ENCODE measurements at regions not wholly inside any gene's neighbourhood (a gene's known extent, or its start where the extent isn't known, plus 50 kb on each side); places are given as distances from the start of the nearest gene placed in this dataset.

DNA sequence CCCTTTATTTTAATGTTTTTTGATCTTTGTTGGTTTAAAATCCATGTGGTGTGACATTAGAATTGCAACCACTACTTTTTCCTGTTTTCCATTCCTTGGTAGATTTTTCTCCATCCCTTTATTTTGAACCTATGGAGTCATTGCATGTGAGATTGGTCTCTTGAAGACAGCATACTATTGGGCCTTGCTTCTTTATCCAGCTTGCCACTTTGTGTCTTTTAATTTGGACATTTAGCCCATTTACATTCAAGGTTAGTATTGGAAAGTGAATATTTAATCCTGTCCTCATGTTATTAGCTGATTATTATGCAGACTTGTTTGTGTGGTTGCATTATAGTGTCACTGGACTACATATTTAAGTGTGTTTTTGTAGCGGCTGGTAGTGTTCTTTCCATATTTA lies 782.9 kb downstream of the SLC4A3 start:
- DNase-seq, result no peak

DNA sequence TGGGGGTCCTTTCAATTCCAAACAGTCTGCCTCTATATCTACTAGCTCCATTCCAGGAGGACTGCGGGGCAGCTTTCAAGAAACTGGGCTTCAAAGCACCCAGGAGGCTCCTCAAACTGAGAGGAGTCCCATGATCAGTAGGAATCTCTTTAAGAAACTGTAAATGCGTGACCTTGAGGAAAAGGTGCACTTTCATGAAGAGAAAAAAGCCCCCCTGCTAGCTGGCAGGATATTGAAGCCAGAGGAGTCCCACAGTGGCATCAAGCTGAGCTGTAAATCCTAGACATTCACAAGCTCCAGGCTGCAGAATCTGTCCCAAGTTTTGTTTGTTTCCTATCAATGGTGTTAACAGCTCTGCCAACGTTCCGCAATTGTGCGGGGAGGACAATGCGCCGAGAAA lies 790.1 kb downstream of the SLC4A3 start:
- DNase-seq, result peak in 1 of 56 donors; percentile 0

DNA sequence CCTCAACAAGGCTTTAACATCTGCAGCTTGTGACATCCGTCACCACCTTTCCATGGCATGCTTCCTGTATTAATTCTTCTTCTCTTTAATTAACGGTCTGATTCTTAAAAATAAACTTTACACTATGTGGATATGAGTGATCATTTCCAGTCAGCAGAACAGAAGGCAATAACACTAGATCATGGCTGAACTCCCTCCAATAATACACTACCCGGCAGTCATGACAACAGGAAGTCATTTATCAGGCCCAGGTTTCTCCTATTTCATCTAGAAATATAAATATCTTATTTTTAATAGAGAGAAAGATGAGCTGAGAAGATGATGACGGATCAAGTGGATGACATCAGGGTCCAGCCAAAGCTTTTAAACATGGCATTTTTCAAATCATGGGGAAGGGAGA lies 792.2 kb downstream of the SLC4A3 start:
- no peak for DNase-seq

DNA sequence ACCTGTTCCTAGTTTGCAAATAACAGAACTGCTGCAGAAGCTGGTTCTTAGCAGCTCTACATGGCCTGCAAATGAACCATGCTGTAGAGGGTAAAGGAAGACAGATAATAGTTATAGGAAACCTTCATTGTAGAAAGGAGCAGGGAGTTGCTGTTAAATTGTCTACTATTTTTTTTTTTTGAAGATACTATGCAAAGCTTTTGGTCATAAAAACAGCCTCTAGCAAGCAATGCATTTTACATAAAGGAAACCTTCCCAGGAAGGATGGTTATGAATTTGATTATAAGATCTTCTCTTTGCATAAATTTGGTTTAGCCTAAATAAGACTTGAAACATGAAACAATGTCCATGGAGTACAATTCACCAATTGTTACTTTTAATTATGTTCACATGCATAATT lies 793.4 kb downstream of the SLC4A3 start:
- no peak for DNase-seq

DNA sequence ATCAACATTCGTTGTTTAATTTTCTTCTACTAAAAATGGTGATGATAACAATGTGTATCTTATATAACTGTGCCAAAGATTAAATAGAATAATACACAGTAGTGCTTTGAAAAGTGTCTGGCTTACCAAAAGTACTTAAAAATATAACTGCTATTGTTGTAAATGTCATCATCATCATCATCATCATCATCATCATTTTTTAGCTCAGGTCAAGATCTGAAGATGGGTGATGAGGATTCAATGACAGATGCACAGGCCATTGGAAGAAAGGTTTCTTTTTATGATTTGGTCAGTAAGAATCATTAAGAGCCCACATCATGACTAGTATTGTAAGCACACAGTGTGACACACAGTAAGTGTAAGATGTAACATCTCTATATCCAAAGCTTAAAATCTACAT lies 795.2 kb downstream of the SLC4A3 start:
- no peak for DNase-seq

DNA sequence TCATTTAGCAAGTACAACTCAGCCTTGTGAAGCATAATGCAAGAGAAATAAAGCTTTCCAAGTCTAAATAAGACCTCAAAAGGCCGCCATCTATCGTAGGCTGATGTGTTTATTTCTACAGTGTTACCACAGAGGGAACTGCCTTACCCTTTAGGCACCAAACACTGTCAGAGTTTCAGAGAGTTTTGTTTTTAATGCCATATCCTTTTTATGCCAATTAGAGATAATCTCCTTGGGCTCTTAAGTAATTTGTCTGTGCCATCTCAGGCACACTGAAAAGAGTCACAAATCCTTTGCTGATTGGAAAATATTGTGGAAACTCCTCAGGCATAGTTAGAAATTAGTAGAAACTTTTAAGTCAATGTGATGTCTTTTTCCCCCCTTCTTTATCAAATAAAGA lies 797.1 kb downstream of the SLC4A3 start:
- no peak for DNase-seq

DNA sequence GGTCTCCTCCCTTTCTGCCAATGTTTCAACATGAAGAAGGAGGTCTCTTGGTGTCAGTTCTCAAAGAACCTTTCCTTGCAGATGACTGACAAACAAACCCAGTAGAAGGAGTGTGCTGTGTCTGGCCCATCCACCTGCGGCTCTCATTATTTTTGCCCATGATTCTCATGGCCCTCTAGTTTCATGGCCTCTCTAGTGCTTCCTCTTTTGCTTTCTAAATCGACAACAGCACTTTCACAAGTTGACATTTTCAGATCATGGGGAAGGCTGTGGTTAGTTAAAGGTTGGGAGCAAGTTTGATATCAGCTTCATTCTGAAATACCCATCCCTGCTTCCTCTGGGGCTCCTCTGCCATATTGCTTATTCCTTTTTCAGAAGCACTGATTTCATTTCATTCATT lies 805.2 kb downstream of the SLC4A3 start:
- no peak for DNase-seq

DNA sequence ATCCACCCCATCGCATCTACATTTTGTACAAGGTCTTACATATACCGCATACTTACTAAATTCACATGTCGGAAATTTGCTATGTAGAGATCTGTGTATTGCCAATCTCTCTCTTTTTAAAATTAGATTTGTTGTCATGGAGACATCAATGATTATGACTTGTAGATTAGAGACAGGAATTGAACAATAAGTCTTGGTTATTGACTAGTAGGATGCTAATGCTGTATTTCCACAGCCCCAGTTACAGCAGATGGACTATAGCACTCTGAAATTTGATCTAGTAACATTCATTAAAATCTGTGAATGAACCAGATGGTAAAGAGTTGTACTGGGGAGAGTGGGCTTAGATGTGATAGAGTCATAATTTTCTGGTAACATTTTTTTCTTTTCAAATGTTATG lies 805.7 kb downstream of the SLC4A3 start:
- no peak for DNase-seq

DNA sequence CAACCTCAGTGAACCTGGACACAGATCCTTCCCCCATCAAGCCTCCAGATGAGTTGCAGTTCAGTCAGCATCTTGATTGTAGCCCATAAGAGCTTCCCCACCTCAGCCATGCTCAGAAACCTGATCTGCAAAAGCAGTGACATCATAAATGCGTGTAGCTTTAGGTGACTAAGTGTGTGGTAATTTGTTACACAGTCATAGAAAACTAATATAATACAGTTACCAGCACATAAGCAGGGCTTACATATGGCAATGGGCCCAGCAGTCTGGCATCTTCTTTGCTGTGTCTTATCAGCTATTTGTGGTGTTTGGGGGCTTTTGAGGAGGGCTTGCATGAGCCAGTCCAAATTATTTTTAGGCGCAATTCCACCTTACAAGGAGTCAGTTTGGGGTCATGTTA lies 807.0 kb downstream of the SLC4A3 start:
- no peak for DNase-seq

DNA sequence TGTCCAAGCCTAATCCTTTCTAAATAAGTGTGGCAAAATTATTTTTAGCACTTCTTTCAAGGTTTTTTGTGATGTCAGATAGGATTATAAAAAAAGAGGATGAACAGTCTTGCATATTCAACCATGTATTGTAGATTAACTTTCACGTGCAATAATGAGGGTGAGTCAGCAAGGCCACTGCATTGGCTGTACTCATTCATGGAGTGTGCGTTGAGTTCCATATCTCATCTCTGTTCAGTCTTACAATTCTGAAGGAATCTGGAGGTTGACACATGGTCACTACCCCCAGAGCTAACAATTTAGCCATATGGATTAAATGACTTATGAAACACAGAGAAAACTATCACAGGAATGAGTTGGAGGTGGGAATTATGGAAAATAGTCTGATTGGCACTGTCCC lies 810.5 kb downstream of the SLC4A3 start:
- DNase-seq, result no peak

DNA sequence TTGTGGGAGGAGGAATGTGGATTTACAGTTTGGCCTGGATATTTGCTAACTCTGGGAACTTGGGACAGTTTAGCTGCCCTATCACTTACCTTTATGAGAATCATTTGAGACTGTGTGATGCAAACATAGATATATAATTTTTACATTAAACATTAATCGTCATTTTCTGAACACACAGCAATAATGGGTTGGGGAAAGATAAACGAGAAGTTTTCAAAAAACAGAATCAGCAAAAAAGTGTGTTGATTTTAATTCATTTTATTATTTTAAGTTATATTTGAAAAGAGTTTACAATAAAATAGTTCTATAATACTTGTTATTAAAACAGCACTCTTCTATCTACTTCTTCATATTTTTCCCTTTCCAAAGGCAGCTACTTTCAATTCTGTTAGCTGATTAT lies 813.3 kb downstream of the SLC4A3 start:
- DNase-seq, result no peak

DNA sequence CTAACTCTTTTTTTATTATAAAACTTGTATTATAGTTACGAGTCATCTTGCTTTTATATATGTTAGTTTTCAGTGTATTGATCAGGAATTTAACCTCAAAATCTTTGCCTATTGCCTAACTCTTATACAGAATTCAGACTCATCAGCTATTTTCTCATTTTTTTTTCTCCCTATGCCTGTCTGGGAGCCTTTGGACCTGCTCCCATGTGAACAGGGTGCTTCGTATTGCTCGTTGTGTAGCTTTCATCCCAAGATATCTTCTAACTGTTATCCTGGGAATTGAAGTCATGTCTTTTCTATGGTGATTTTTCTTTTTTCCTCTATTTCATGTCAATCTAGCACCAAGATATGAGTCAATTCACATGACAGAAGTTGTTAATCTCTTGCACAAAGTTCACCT lies 814.0 kb downstream of the SLC4A3 start:
- DNase-seq, result no peak

DNA sequence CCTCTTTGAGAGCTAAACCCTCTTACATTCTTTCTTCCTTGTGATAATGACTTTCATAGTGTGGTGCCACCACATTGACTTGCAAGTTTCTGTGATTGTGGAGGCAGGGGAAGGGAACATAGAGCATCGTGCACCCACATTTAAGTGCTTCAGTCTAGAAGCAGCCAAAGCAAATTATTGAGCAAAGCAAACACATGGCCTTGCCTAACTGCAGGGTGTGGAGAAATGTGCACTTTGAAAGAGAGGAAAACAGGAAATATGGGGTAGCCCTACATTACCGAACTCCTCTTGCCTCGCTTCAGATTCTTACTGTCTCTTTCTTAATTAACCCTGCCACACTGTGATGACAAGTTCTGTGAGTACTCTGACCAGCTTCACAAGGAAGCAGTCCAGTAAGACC lies 814.6 kb downstream of the SLC4A3 start:
- no peak for DNase-seq

DNA sequence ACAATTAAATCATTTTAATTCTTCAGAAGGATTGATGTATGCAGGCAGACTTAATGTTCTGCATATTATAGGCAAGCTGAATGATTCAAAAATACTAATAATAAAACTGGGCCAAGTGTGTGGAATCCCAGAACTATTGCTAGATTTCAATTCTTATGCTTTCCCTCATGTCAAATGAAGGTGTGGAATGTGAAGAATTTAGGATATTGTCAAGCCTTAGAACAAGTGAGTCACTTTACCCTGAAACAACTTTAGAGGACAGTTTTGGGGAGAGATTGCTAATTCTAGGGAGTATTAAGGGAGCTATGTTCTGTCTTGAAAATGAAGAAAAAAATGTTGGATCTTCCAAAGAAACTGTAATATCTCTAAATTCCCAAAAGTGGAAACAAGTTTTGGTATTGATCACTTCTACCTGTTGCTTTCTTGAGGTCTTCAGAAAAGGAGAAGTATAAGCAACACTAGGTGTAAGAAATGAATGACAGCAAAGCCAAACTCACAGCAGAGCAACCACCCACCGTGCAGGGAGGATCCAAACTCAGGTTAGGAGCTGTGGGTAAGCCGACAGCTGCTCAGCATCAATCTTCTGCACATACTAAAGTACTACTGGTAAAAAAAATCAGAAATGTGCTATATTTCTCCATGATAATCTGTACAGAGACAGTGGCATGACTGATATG lies 818.1 kb downstream of the SLC4A3 start:
- DNase-seq, result peak in 2 of 56 donors; percentile 7 to 20

DNA sequence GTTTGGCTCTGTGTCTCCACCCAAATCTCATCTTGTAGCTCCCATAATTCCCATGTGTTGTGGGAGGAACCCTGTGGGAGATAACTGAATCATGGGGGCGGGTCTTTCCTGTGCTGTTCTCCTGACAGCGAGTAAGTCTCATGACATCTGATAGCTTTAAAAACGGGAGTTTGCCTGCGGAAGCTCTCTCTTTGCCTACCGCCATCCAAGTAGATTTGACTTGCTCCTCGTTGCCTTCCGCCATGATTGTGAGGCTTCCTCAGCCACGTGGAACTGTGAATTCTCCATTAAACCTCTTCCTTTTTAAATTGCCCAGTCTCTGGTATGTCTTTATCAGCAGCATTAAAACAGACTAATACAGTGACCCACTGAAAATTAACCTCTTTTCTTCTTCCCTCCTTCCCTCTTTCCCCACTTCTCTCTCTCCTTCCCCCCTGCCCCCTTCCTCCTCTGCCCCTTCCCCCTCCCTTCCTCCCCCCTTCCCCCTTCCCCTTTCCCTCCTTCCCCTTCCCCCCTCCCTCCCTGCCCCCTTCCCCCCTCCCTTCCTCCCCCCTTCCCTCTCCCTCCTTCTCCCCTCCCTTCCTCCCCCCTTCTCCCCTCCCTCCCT lies 818.8 kb downstream of the SLC4A3 start:
- DNase-seq, result peak in 1 of 56 donors; percentile 11

DNA sequence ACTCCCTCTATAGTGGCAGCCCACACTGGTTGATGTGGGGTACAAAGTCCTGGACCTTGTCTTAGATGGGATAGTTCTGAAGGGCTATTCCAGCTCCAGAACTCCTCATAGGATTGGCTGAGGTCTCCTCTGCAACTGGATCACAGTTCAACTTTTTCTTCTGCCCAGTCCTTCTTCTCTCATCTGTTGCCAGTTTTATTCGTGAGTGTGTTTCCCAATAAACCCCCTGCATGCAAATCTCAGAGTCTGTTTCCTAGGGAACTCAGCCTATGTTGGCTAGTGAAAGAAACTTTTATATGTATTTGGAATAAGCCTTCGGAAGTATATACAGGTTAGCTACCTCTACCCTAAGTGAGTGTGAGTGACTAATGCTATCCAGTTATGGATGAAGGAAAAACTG lies 823.4 kb downstream of the SLC4A3 start:
- peak in 1 of 56 donors; percentile 12 for DNase-seq

DNA sequence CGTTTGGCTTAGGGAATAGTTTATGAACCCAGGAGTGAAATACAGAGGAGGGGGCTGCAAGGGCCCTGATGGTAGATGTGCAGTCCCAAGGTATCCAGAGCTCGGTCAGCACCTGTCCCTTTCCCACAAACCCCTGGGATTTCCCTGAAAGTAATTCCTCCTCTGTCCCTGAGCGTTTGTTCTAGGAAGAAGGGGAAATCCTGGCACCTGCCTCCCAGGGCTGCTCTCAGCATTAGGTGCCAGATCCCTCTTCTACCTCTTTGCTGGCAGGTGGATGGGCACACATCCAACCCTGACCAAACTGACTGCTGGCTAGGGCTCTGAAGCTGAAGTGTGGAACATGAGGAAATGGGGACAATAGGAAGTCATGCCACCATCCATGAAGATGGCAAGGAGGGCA lies 824.0 kb downstream of the SLC4A3 start:
- no peak for DNase-seq

DNA sequence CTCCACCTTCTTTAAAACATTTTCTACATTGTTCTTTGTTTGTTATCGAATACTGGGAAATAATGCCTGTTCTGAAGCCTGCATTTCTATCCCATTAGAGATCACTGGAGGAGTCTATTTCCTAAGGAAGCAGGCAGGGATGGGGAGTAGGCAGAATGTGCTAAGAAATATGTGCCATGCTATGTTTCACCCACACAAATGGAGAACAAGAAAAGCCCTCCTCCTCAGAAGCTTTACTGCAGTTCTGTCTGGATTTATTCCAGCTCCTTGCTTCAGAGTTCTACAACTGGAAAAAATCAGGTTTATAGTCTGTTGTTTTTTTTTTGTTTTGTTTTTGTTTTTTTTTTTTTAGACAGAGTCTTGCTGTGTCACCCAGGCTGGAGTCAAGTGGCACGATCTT lies 825.1 kb downstream of the SLC4A3 start:
- DNase-seq, result peak in 4 of 56 donors; percentile 0 to 42 (median 5)

DNA sequence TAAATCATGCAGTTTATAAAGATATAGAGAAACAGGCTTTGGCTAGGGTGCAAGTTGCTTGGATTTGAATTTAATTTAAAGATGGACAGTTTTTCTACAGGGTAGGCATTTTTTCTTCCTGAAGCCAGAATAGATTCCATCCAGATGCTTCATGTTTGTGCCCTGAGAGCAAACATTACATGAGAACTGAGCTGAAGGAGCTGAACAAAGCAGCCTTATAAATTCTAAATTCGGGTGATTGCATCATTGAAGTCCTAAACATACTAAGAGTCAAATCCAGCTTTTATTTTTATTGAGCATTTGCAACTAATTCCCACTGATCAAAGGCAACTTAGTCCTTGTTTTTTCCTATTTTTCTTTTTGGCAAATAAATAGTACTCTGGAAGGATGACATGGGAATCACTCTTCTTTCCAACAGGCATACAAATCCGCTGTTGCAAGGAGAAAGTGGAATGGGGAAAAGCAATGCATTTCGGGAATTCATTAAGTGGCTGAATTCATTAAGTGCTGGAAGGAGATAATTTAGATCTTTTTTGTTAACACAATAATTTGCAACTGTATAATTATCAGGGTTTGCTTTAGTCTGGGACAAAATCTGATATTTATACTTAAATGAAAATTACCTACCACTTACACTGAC lies 828.0 kb downstream of the SLC4A3 start:
- no peak for DNase-seq

DNA sequence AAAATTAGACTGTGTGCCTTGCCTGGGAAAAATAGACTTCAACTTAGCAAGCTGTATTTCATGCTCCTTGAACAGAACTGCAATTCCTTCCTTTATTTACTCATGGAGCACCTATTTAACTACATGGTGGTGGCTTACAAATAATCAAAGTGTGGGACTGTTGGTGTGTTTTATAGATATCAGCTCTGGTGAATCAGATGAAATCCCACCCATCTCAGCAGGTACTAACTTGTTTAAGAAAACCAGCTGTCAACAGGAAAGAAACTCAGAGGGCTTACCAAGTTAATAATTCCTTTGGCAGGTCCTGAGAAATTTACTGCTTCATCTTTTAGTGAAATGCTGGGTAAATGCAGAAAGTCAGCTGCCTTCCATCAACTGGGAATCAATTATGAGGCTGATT lies 830.6 kb downstream of the SLC4A3 start:
- no peak for DNase-seq

DNA sequence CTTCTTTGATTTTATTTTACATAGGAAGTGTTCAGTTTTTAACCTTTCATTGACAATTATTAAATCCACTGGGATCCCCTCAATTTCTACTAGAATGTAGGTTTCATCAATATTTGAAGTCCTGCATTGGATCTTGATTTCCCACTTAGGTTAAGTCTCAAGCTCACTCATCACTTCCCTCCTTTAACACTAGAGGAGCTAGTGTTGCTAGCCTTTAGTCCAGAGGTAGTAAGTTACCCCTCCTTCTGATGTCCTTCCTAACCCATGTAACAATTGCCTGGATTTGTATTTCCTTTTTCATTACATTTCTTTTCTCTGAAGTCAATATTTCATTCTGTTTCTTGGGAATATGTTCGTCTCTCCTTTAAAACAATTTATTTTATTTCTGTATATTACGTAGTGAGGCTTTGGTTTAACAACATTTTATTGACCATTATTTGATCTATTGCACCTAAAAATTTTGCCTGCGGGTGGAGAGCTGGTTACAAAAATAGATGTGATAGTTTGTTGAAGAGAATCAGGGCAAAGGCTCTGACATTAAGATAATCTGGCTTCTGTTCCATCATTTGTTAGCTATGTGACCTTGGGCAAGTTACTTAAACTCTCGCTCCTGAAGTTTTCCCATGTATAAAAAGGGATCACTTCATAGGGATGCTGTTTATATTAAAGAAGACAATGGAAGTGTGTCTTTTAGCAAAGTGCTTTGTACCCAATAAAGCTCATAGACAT lies 833.0 kb downstream of the SLC4A3 start:
- no peak for DNase-seq

DNA sequence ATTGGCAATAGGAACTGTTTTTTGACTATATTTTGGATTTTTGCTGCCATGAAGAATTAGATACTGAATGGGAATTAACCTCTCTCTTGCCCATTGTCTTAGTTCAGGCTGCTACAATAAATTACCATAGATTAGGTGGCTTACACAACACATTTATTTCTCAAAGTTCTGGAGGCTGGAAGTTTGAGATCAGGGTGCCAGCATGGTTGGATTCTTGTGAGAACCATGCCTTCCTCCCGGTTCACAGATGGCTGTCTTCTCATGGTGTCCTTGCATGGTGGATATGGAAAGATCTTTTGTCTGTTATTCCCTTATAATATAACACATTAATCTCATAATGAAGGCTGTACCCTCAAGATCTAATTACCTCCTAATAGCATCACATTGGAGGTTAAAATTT lies 836.4 kb downstream of the SLC4A3 start:
- no peak for DNase-seq
